ENCODE measurements at regions not wholly inside any gene's neighbourhood (a gene's known extent, or its start where the extent isn't known, plus 50 kb on each side); places are given as distances from the start of the nearest gene placed in this dataset.
"Not testable (repeated sequence)": the region's sequence is repeated elsewhere in the genome, so short reads cannot be mapped to it uniquely, and the experiment has no call there.

- not testable (repeated sequence) for DNase-seq
Measured at GRCh38 chr21:10100873-10101272, 420.5 kb upstream of the TPTE start.

GRCh38 chr21:10119342-10119741 lies 402.0 kb upstream of the TPTE start:
- DNase-seq: not testable (repeated sequence)

- peak; percentile 61 for DNase-seq
Measured at GRCh38 chr21:10119746-10120535, 401.4 kb upstream of the TPTE start.

GRCh38 chr21:10120536-10120934 lies 400.8 kb upstream of the TPTE start:
- not testable (repeated sequence) for DNase-seq

- not testable (repeated sequence) for DNase-seq
Measured at GRCh38 chr21:10120965-10121550, 400.3 kb upstream of the TPTE start.

GRCh38 chr21:10121816-10122455 lies 399.4 kb upstream of the TPTE start:
- DNase-seq: not testable (repeated sequence)

GRCh38 chr21:10122801-10123507 lies 398.4 kb upstream of the TPTE start:
- not testable (repeated sequence) for DNase-seq

GRCh38 chr21:10123508-10123885 lies 397.9 kb upstream of the TPTE start:
- DNase-seq: not testable (repeated sequence)

- not testable (repeated sequence) for DNase-seq
Measured at GRCh38 chr21:10125616-10126015, 395.8 kb upstream of the TPTE start.

GRCh38 chr21:10134119-10134518 lies 387.3 kb upstream of the TPTE start:
- peak; percentile 59 for DNase-seq

GRCh38 chr21:10135879-10136278 lies 385.5 kb upstream of the TPTE start:
- DNase-seq: peak; percentile 59

GRCh38 chr21:10154178-10154577 lies 367.2 kb upstream of the TPTE start:
- DNase-seq: not testable (repeated sequence)
